ENCODE measurements at regions not wholly inside any gene's neighbourhood (a gene's known extent, or its start where the extent isn't known, plus 50 kb on each side); places are given as distances from the start of the nearest gene placed in this dataset.

GRCh38 chr10:52481986-52482555 lies 168.0 kb downstream of the DKK1 start:
- Histone ChIP-seq H3K27ac (ENCODE audit: low read depth, low read length) (no peak overlapping the region), H3K9me3 (ENCODE audit: control insufficient read depth, insufficient read depth, low read length) (no peaks in the 10 kb centered on the region), H3K27me3 (ENCODE audit: control insufficient read depth, insufficient read depth, low read length) (no peaks in the 10 kb centered on the region), H3K4me3 (ENCODE audit: low read depth, low read length) (no peak overlapping the region)
- no peak for TF ChIP-seq CTCF (IDR thresholded peaks at IDR 0.05; ENCODE audit: low read depth, low read length)
- no peak for DNase-seq (ENCODE audit: low read depth, low spot score)
- CTCF ChIA-PET, result interaction anchor here (1.0 to 2.3 kb wide), 2 partner anchors 168 to 174 kb away, joined by 3 to 12 read pairs; partner anchors contain the start of gene DKK1
- POLR2A ChIA-PET, result no interaction called here

GRCh38 chr10:52483587-52483986 lies 169.5 kb downstream of the DKK1 start:
- TF ChIP-seq CTCF (IDR thresholded peaks at IDR 0.05; ENCODE audit: low read depth, low read length), result no peak
- ChIA-PET CTCF (interaction anchor here (11.2 kb wide), 1 partner anchor 173 kb away, joined by 472 read pairs; the partner anchor contains the start of gene DKK1), POLR2A (no interaction called here)
- no peak for DNase-seq (ENCODE audit: low read depth, low spot score)
- Histone ChIP-seq H3K27ac (ENCODE audit: low read depth, low read length) (no peak overlapping the region), H3K9me3 (ENCODE audit: control insufficient read depth, insufficient read depth, low read length) (no peaks in the 10 kb centered on the region), H3K27me3 (ENCODE audit: control insufficient read depth, insufficient read depth, low read length) (no peaks in the 10 kb centered on the region), H3K4me3 (ENCODE audit: low read depth, low read length) (no peak overlapping the region)

GRCh38 chr10:52484206-52485065 lies 170.4 kb downstream of the DKK1 start:
- H3K27me3 ChIP-seq (ENCODE audit: control insufficient read depth, insufficient read depth, low read length), result no peaks in the 10 kb centered on the region
- ChIA-PET POLR2A (interaction anchor here (0.7 kb wide), 1 partner anchor 187 kb away, joined by 3 read pairs; no protein-coding TSS in a partner anchor), CTCF (interaction anchor here (6.0 to 11.2 kb wide), 2 partner anchors 82 to 174 kb away, joined by 67 to 472 read pairs; partner anchors contain the start of gene DKK1)
- no peak for TF ChIP-seq CTCF (IDR thresholded peaks at IDR 0.05; ENCODE audit: low read depth, low read length)
- no peak for DNase-seq (ENCODE audit: low read depth, low spot score)
- no peak overlapping the region for H3K4me3 ChIP-seq (ENCODE audit: low read depth, low read length)
- no peak overlapping the region for H3K27ac ChIP-seq (ENCODE audit: low read depth, low read length)
- H3K9me3 ChIP-seq (ENCODE audit: control insufficient read depth, insufficient read depth, low read length), result no peaks in the 10 kb centered on the region

- Histone ChIP-seq H3K27ac (ENCODE audit: low read depth, low read length) (no peak overlapping the region), H3K27me3 (ENCODE audit: control insufficient read depth, insufficient read depth, low read length) (no peaks in the 10 kb centered on the region), H3K9me3 (ENCODE audit: control insufficient read depth, insufficient read depth, low read length) (no peaks in the 10 kb centered on the region), H3K4me3 (ENCODE audit: low read depth, low read length) (no peak overlapping the region)
- TF ChIP-seq CTCF (IDR thresholded peaks at IDR 0.05; ENCODE audit: low read depth, low read length), result no peak
- POLR2A ChIA-PET, result no interaction called here
- CTCF ChIA-PET, result interaction anchor here (0.6 to 11.2 kb wide), 5 partner anchors 81 to 269 kb away, joined by 4 to 472 read pairs (median 8); partner anchors contain the start of gene DKK1
- no peak for DNase-seq (ENCODE audit: low read depth, low spot score)
Measured at GRCh38 chr10:52485462-52485861, 171.4 kb downstream of the DKK1 start.
